Myocyte (in vitro differentiated cells): ENCODE measurements at regions not wholly inside any gene's neighbourhood (a gene's known extent, or its start where the extent isn't known, plus 50 kb on each side); places are given as distances from the start of the nearest gene placed in this dataset.
A peak's percentile ranks its signal among the peaks of the same experiment; 100 is the strongest.

Source experiments
- DNase-seq: peaks from one replicate; pipeline ENCODE4 v3.0.0-alpha.2; 2012; ENCODE audit warnings: low read depth

- no peak for DNase-seq
Measured at GRCh38 chr12:107888789-107889188, 114.3 kb downstream of the ASCL4 start.

GRCh38 chr12:107891967-107892366 lies 117.5 kb downstream of the ASCL4 start:
- no peak for DNase-seq

GRCh38 chr12:107894589-107894988 lies 120.1 kb downstream of the ASCL4 start:
- DNase-seq = no peak

- no peak for DNase-seq
Measured at GRCh38 chr12:107895966-107896365, 121.5 kb downstream of the ASCL4 start.

- no peak for DNase-seq
Measured at GRCh38 chr12:107900588-107900987, 126.1 kb downstream of the ASCL4 start.

- DNase-seq = no peak
Measured at GRCh38 chr12:107903341-107904061, 129.0 kb downstream of the ASCL4 start.

- DNase-seq = no peak
Measured at GRCh38 chr12:107906707-107907106, 132.2 kb downstream of the ASCL4 start.

- no peak for DNase-seq
Measured at GRCh38 chr12:107912421-107913004, 138.0 kb downstream of the ASCL4 start.

GRCh38 chr12:107914460-107914977 lies 140.0 kb downstream of the ASCL4 start:
- no peak for DNase-seq

GRCh38 chr12:107917912-107918800 lies 143.7 kb downstream of the ASCL4 start:
- peak; percentile 18 for DNase-seq

GRCh38 chr12:107921062-107921461 lies 146.6 kb downstream of the ASCL4 start:
- DNase-seq = no peak

- DNase-seq = no peak
Measured at GRCh38 chr12:107925125-107925524, 150.6 kb downstream of the ASCL4 start.

- DNase-seq = no peak
Measured at GRCh38 chr12:107929436-107929835, 154.9 kb downstream of the ASCL4 start.

- DNase-seq = peak; percentile 2
Measured at GRCh38 chr12:107931761-107932160, 157.3 kb downstream of the ASCL4 start.

- no peak for DNase-seq
Measured at GRCh38 chr12:107938446-107938845, 163.9 kb downstream of the ASCL4 start.

- no peak for DNase-seq
Measured at GRCh38 chr12:107948391-107948945, 174.0 kb downstream of the ASCL4 start.

GRCh38 chr12:107951024-107951423 lies 176.5 kb downstream of the ASCL4 start:
- no peak for DNase-seq

- DNase-seq = no peak
Measured at GRCh38 chr12:107955966-107956643, 173.0 kb upstream of the WSCD2 start.

GRCh38 chr12:107957459-107957858 lies 171.6 kb upstream of the WSCD2 start:
- no peak for DNase-seq

GRCh38 chr12:107963635-107964034 lies 165.5 kb upstream of the WSCD2 start:
- no peak for DNase-seq

- no peak for DNase-seq
Measured at GRCh38 chr12:107967170-107967569, 161.9 kb upstream of the WSCD2 start.
